ENCODE measurements at regions not wholly inside any gene's neighbourhood (a gene's known extent, or its start where the extent isn't known, plus 50 kb on each side); places are given as distances from the start of the nearest gene placed in this dataset.

DNA sequence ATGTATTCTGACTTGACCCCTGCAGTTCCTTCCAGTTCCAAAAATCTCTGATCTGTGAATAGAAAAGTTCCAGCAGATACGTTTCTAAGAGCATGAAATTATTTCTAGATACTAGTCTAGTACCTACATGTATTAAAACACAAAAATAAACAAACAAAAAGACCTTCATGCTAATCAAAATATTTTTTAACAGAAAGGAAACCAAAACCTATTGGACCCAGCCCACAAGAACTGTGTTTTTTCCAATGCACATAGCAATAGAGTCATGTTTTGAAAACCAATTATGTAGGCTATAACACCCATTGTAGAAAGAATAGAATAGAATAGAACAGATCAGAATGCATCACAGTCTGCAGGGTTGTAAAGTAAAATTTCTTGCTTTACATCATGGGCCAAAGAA lies 158.6 kb upstream of the TNFAIP3 start:
- TF ChIP-seq, protein P1, sequence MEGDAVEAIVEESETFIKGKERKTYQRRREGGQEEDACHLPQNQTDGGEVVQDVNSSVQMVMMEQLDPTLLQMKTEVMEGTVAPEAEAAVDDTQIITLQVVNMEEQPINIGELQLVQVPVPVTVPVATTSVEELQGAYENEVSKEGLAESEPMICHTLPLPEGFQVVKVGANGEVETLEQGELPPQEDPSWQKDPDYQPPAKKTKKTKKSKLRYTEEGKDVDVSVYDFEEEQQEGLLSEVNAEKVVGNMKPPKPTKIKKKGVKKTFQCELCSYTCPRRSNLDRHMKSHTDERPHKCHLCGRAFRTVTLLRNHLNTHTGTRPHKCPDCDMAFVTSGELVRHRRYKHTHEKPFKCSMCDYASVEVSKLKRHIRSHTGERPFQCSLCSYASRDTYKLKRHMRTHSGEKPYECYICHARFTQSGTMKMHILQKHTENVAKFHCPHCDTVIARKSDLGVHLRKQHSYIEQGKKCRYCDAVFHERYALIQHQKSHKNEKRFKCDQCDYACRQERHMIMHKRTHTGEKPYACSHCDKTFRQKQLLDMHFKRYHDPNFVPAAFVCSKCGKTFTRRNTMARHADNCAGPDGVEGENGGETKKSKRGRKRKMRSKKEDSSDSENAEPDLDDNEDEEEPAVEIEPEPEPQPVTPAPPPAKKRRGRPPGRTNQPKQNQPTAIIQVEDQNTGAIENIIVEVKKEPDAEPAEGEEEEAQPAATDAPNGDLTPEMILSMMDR (IDR thresholded peaks at IDR 0.05; ENCODE audit: unreplicated experiment) = no peak
- Mint-ChIP-seq H3K4me3 (ENCODE audit: unreplicated experiment) (no peak overlapping the region), H3K9me3 (ENCODE audit: unreplicated experiment) (no peaks in the 10 kb centered on the region), H3K36me3 (ENCODE audit: low read depth, unreplicated experiment) (no peaks in the 10 kb centered on the region), H3K4me1 (ENCODE audit: unreplicated experiment) (peaks cover 8% of the 10 kb centered on the region), H3K27ac (ENCODE audit: unreplicated experiment) (no peak overlapping the region), H3K27me3 (ENCODE audit: unreplicated experiment) (no peaks in the 10 kb centered on the region)
- DNase-seq (ENCODE audit: low spot score) = no peak

DNA sequence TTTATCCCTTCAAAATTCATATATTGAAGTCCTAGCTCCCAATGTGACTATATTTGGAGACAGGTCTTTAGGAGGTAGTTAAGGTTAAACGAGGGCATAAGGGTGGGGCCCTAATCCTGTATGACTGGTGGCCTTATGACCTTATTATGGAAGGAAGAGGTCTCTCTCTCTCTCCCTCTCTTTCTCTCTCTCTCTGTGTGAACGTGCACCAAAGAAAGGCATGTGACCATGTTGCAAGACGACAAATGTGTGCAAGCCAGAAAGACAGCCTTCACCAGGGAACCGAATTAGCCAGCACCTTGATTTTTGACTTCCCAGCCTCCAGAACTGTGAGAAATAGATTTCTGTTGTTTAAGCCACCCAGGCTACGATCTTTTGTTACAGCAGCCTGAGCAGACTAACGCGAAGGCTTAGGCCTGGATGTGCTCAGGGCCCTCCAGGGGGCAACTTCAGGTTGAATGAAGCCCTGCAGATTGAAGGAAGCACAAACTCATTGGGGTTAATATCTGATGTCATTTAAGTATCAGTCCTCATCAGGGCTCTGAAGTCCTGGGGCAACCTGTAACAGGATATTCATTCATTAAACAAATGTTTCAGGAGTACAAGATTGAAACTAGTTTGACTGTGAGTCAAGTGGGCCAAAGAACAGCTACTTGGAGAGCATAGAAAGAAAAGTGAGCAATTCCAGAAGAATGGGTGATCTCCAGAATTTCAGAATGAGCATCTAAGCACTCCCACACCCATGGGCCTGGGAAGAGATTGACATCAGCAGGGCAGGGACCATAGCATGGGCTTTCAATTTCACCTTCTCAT lies 157.4 kb upstream of the TNFAIP3 start:
- no peak overlapping the region for H3K4me3 Mint-ChIP-seq (ENCODE audit: unreplicated experiment)
- no peaks in the 10 kb centered on the region for H3K9me3 Mint-ChIP-seq (ENCODE audit: unreplicated experiment)
- H3K27ac Mint-ChIP-seq (ENCODE audit: unreplicated experiment) = no peak overlapping the region
- H3K4me1 Mint-ChIP-seq (ENCODE audit: unreplicated experiment) = peaks cover 8% of the 10 kb centered on the region
- no peaks in the 10 kb centered on the region for H3K27me3 Mint-ChIP-seq (ENCODE audit: unreplicated experiment)
- no peaks in the 10 kb centered on the region for H3K36me3 Mint-ChIP-seq (ENCODE audit: low read depth, unreplicated experiment)
- no peak for DNase-seq (ENCODE audit: low spot score)
- TF ChIP-seq, protein P1 (IDR thresholded peaks at IDR 0.05; ENCODE audit: unreplicated experiment) = no peak

DNA sequence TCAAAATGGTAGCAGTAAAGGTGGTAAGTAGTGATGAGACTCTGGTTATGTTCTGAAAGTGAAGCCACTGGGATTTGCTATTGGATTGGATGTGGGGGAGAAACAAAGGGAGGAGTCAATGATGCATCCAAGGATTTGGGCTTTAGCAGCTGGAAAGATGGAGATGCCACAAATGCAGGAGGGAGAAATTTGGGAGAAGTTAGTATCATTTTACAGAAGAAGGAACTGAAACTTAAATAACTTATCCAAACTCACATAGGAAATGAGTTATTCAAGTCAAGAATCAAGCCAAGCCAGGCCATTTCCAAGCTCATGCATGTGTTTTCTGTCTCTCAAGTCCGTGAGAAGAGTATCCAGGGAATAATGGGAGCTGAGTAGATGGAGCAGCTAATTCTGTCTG lies 155.1 kb upstream of the TNFAIP3 start:
- no peaks in the 10 kb centered on the region for H3K9me3 Mint-ChIP-seq (ENCODE audit: unreplicated experiment)
- TF ChIP-seq, protein P1 (IDR thresholded peaks at IDR 0.05; ENCODE audit: unreplicated experiment) = no peak
- no peak overlapping the region for H3K27ac Mint-ChIP-seq (ENCODE audit: unreplicated experiment)
- no peak for DNase-seq (ENCODE audit: low spot score)
- no peaks in the 10 kb centered on the region for H3K27me3 Mint-ChIP-seq (ENCODE audit: unreplicated experiment)
- no peaks in the 10 kb centered on the region for H3K36me3 Mint-ChIP-seq (ENCODE audit: low read depth, unreplicated experiment)
- peaks cover 2% of the 10 kb centered on the region for H3K4me1 Mint-ChIP-seq (ENCODE audit: unreplicated experiment)
- no peak overlapping the region for H3K4me3 Mint-ChIP-seq (ENCODE audit: unreplicated experiment)

DNA sequence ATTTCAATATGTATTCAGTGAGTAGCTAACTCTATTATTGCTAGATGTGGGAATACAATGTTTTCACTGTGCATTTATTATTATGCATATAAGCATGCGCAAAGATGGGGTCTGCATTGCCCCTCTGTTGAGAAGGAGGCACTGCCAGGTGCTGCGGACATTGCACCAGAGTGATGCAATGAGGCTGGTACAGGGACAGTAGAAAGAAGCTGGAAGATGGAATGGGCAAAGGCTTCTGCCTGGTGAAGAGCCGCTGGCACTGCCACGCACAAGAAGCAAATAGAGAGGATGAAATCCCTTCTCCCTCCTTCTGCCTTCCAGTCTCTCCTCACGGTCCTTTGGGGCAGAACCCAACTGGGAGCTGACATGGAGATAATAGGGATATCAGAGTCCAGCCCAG lies 154.5 kb upstream of the TNFAIP3 start:
- H3K36me3 Mint-ChIP-seq (ENCODE audit: low read depth, unreplicated experiment) = no peaks in the 10 kb centered on the region
- H3K4me1 Mint-ChIP-seq (ENCODE audit: unreplicated experiment) = peaks cover 2% of the 10 kb centered on the region
- no peaks in the 10 kb centered on the region for H3K27me3 Mint-ChIP-seq (ENCODE audit: unreplicated experiment)
- no peak overlapping the region for H3K4me3 Mint-ChIP-seq (ENCODE audit: unreplicated experiment)
- no peak for DNase-seq (ENCODE audit: low spot score)
- no peaks in the 10 kb centered on the region for H3K9me3 Mint-ChIP-seq (ENCODE audit: unreplicated experiment)
- no peak overlapping the region for H3K27ac Mint-ChIP-seq (ENCODE audit: unreplicated experiment)
- TF ChIP-seq, protein P1 (IDR thresholded peaks at IDR 0.05; ENCODE audit: unreplicated experiment) = no peak

DNA sequence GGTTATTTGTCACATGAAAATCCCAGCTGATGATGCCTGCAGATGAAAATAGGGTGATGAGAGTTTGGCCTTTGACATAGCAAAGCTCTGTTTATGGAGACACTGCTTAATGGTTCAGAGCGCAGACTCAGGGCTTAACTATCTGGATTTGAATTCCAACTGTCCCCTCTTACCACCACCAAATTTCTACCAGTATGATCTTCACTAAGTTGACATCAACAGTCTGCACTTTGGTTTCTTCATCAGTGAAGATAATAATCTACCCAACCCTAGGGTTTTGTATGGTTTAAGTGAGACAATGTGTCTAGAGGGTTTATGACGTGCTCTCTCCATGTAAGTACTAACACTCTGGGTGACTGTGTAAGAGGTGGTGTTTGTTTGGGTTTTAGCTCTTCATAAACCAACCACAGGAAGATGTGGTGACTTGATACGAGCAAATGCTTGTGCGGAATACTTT lies 151.4 kb upstream of the TNFAIP3 start:
- H3K27me3 Mint-ChIP-seq (ENCODE audit: unreplicated experiment) = no peaks in the 10 kb centered on the region
- no peaks in the 10 kb centered on the region for H3K4me1 Mint-ChIP-seq (ENCODE audit: unreplicated experiment)
- no peak overlapping the region for H3K27ac Mint-ChIP-seq (ENCODE audit: unreplicated experiment)
- no peak overlapping the region for H3K4me3 Mint-ChIP-seq (ENCODE audit: unreplicated experiment)
- no peaks in the 10 kb centered on the region for H3K9me3 Mint-ChIP-seq (ENCODE audit: unreplicated experiment)
- H3K36me3 Mint-ChIP-seq (ENCODE audit: low read depth, unreplicated experiment) = no peaks in the 10 kb centered on the region
- TF ChIP-seq, protein P1 (IDR thresholded peaks at IDR 0.05; ENCODE audit: unreplicated experiment) = no peak
- DNase-seq (ENCODE audit: low spot score) = no peak

Measured in endothelial cell (in vitro differentiated cells).